HG03108 (cell line): ENCODE measurements at regions not wholly inside any gene's neighbourhood (a gene's known extent, or its start where the extent isn't known, plus 50 kb on each side); places are given as distances from the start of the nearest gene placed in this dataset.

Source experiments
- ATAC-seq: cut with Tn5 transposase; IDR thresholded peaks from one replicate; pipeline ENCODE4 v1.9.1; 2021; ENCODE audit warnings: moderate library complexity; ENCODE audit not compliant: unreplicated experiment

- no peak for ATAC-seq
These were observed 602.0 kb upstream of the PKDCC start for GRCh38 chr2:41445865-41446264.

- ATAC-seq = no peak
These were observed 601.6 kb upstream of the PKDCC start for GRCh38 chr2:41446266-41446665.

DNA sequence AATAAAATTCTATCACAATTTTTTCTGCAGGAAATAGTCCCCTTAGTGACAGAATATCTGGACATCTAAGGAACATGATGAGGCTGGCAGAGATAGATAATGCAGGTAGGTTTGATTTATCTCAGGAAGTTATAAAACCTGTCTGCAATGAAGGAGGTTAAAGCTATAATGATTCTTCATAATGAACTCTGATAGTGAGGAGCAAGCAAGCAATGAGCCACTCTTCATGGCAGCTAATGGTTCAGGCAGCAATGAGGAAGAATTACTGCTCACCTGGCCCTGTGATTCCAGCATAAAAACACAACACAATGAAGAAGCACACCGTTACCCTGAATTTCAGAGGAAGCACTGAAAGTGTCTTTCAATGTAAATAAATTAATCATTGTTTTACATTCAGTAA lies 599.6 kb upstream of the PKDCC start:
- ATAC-seq = no peak

- no peak for ATAC-seq
These were observed 590.8 kb upstream of the PKDCC start for GRCh38 chr2:41457026-41457425.

GRCh38 chr2:41460661-41461060 lies 587.2 kb upstream of the PKDCC start:
- ATAC-seq = no peak

- ATAC-seq = no peak
These were observed 583.4 kb upstream of the PKDCC start for GRCh38 chr2:41464395-41464794.

DNA sequence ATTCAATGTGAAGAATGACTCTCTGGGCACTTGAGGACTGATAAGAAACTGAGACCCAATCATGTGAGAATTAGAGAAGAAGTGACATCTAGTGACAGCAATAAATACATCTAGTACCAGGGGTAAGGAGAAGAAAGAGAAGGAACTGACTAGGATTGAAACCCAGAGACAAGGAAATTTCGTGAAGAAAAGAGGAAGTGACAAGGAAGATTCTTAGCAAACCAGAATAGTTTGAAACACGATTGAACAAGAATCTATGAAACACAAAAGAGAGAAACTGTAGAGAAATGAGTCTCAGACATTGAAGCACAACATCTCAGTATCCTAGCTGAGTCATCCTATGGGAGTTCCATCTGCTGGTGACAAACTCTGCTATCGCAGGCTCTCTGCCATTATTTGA lies 571.9 kb upstream of the PKDCC start:
- ATAC-seq = no peak

GRCh38 chr2:41482659-41483058 lies 565.2 kb upstream of the PKDCC start:
- no peak for ATAC-seq

- ATAC-seq = no peak
These were observed 564.6 kb upstream of the PKDCC start for GRCh38 chr2:41483226-41483625.

GRCh38 chr2:41483982-41484857 lies 563.6 kb upstream of the PKDCC start:
- no peak for ATAC-seq

DNA sequence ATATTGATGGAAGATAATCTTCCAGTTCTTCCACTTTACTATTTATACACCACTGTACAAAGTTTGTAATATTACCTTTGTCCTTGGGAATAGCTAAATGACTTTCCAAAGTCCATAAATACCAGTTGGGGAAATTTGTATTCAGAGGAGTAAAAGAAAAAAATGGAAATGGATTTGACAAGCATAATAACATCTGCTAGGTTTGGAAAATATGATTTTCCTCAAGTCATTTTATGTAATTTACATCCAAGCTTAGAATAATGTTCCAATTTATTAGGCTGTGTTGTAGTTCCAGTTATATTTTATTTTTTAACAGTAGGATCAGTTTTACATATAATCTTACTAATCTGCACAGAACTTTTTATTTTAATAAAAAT lies 563.0 kb upstream of the PKDCC start:
- no peak for ATAC-seq

DNA sequence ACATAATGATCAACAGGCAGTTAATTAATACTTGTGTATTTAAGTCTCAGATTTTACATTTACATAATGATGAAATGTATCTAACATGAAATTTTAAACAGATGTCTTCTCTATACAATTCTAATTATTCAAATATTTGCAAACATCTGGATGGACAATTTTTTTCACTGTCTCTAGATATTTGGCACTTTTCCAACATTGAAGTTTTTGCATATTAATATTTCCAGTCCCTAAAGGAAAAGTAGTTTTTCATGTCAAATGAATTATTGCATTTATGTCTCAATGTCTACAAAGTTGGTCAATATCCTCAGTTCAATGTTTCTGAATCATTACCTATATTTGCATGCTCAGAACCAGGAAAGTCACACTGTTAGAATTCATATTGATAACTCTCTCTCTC lies 560.9 kb upstream of the PKDCC start:
- ATAC-seq = no peak

DNA sequence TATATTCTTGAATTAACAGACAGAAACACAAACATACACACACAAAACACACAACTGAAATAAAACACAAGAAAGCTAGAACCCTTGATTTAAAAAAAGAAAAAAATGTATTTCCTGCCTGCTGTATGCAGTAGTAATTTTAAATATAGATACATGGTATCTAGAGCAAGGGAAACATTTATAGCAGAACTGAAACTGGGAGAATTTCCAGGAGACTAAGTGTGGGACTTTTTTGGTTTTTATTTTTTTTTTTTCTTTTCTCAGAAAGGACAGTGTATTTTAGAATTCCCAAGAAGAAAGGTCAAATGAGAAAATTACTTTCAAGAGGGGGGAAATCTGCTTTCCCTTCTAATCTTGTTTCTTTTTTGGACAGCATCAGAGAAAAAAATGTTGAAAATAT lies 558.9 kb upstream of the PKDCC start:
- no peak for ATAC-seq

DNA sequence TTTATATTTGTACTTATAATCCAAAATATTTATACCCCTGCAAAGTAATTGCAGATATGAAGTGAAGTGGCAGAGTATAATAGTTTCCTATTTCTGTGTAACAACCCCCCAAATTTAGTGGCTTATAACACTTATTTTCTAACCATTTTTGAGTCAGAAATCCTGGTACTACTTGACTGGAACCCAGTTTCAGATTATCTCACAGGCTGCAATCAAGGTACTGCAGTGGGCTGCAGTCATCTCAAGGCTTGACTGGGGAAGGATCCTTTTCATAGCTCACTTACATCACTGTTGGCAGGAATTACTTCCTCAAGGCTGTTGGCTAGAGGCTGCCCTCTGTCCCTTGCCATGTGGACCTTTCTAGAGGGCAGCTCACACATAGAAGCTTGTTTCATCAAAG lies 558.2 kb upstream of the PKDCC start:
- no peak for ATAC-seq

GRCh38 chr2:41495050-41495449 lies 552.8 kb upstream of the PKDCC start:
- no peak for ATAC-seq

GRCh38 chr2:41496908-41497307 lies 550.9 kb upstream of the PKDCC start:
- ATAC-seq = no peak

GRCh38 chr2:41498781-41499180 lies 549.0 kb upstream of the PKDCC start:
- ATAC-seq = no peak

- no peak for ATAC-seq
These were observed 546.9 kb upstream of the PKDCC start for GRCh38 chr2:41500895-41501294.

DNA sequence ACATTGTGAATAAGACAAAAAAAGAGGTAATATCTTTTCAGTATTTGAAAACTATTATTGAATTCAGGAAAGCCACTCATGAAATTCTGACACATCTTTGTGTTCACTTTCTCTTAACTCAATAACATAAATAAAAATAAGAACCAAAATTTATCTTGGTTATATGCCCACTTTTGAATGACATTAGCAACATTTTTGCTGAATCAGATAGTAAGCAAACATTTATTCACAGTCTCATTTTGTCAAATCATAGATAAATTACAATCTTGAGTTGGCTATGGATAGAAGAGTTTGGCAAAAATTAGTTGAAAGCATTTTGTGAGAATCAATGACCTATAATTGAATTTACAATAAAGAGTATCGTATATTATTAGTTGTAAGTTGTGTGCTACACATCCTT lies 545.1 kb upstream of the PKDCC start:
- no peak for ATAC-seq

DNA sequence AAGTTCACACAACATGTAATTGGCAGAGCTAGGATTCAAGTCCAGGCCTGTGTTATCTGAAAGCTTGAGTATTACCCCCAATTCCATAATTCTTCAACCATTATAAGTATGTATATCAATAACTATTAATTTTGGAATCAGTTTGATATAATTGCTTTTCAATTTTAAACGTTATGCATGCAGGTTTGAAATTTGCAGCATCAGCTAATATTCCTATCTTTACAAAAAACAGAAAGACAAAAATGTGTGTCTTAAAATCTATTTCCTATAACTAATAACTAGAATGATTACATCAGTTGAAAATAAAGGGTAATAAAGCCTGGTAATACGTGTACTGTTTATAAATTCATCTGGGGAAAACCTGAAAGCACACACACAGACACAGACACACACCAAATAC lies 543.3 kb upstream of the PKDCC start:
- ATAC-seq = no peak

DNA sequence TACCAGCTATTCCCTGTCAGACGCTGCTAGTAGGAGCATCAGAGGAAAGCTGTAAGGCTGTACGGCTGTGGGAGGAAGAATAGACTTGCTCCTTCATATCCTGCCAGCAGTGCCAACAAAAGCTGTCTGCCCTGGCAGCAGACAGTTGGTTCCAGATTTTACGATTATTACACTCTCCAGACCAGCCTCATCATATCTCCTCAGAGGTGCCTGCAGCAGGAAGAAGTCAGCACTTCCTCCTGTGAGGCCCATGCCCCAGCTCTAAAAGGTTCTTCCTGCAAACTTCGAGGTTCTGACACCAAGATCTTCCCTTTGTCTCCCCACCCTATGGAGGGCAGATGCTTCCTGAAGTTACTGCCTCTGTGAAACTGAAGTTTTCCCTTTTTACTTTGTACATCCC lies 537.7 kb upstream of the PKDCC start:
- ATAC-seq = no peak

- ATAC-seq = no peak
These were observed 526.6 kb upstream of the PKDCC start for GRCh38 chr2:41521211-41521610.
